Amniotic epithelial cell (primary cell): ENCODE measurements at regions not wholly inside any gene's neighbourhood (a gene's known extent, or its start where the extent isn't known, plus 50 kb on each side); places are given as distances from the start of the nearest gene placed in this dataset.
"Not testable (repeated sequence)": the region's sequence is repeated elsewhere in the genome, so short reads cannot be mapped to it uniquely, and the experiment has no call there.

Source experiments
- DNase-seq: peaks from one replicate; pipeline ENCODE4 v3.0.0-alpha.2; 2010; ENCODE audit warnings: low read depth

- DNase-seq = not testable (repeated sequence)
These were observed 63.5 kb downstream of the UNC93B1 start for GRCh38 chr11:67940440-67940839.

GRCh38 chr11:67938964-67939363, 64.9 kb downstream of the UNC93B1 start:
- DNase-seq = peak; percentile 2

- DNase-seq = peak; percentile 0
These were observed 65.5 kb downstream of the UNC93B1 start for GRCh38 chr11:67938371-67938770.

GRCh38 chr11:67923565-67923964, 80.3 kb downstream of the UNC93B1 start:
- not testable (repeated sequence) for DNase-seq

- DNase-seq = not testable (repeated sequence)
These were observed 83.4 kb downstream of the UNC93B1 start for GRCh38 chr11:67920546-67920945.

- not testable (repeated sequence) for DNase-seq
These were observed 91.7 kb downstream of the UNC93B1 start for GRCh38 chr11:67912184-67912583.

- DNase-seq = not testable (repeated sequence)
These were observed 92.7 kb downstream of the UNC93B1 start for GRCh38 chr11:67911211-67911610.

- DNase-seq = not testable (repeated sequence)
These were observed 93.1 kb downstream of the UNC93B1 start for GRCh38 chr11:67910803-67911202.

- DNase-seq = peak; percentile 85
These were observed 96.9 kb downstream of the UNC93B1 start for GRCh38 chr11:67906969-67907368.

- peak; percentile 92 for DNase-seq
These were observed 104.4 kb downstream of the UNC93B1 start for GRCh38 chr11:67899462-67899861.

- DNase-seq = not testable (repeated sequence)
These were observed 110.4 kb downstream of the UNC93B1 start for GRCh38 chr11:67893487-67893886.

GRCh38 chr11:67889646-67890045, 114.3 kb downstream of the UNC93B1 start:
- DNase-seq = not testable (repeated sequence)

- DNase-seq = not testable (repeated sequence)
These were observed 115.8 kb downstream of the UNC93B1 start for GRCh38 chr11:67888056-67888455.

GRCh38 chr11:67886672-67887071, 117.2 kb downstream of the UNC93B1 start:
- DNase-seq = not testable (repeated sequence)

- not testable (repeated sequence) for DNase-seq
These were observed 117.7 kb downstream of the UNC93B1 start for GRCh38 chr11:67886207-67886606.

- peak; percentile 72 for DNase-seq
These were observed 118.3 kb downstream of the UNC93B1 start for GRCh38 chr11:67885574-67885973.

GRCh38 chr11:67884761-67885558, 118.9 kb downstream of the UNC93B1 start:
- peak; percentile 24 for DNase-seq

GRCh38 chr11:67884073-67884757, 119.7 kb downstream of the UNC93B1 start:
- peak; percentile 17 for DNase-seq

- DNase-seq = not testable (repeated sequence)
These were observed 121.6 kb downstream of the UNC93B1 start for GRCh38 chr11:67882304-67882703.

GRCh38 chr11:67881836-67882235, 122.1 kb downstream of the UNC93B1 start:
- DNase-seq = not testable (repeated sequence)

GRCh38 chr11:67880594-67881196, 123.2 kb downstream of the UNC93B1 start:
- DNase-seq = not testable (repeated sequence)

- DNase-seq = not testable (repeated sequence)
These were observed 125.2 kb downstream of the UNC93B1 start for GRCh38 chr11:67878666-67879065.

GRCh38 chr11:67877316-67877715, 126.6 kb downstream of the UNC93B1 start:
- not testable (repeated sequence) for DNase-seq
